WTC11 (cell line): ENCODE measurements at regions not wholly inside any gene's neighbourhood (a gene's known extent, or its start where the extent isn't known, plus 50 kb on each side); places are given as distances from the start of the nearest gene placed in this dataset.

Experiments used
- ATAC-seq: fragments of 200-7000 bp; cut with Tn5 transposase; 2 replicates; pipeline ENCODE4 v1.10.0; 2021; ENCODE audit warnings: mild to moderate bottlenecking, moderate library complexity
- CTCF ChIA-PET: fragments of 300-600 bp; sonication (Branson Sonifier 250); formaldehyde crosslinking; loops from one replicate; lab custom pipeline; 2021; ENCODE audit warnings: antibody characterized with exemption; lab: Charles Lee
- POLR2A ChIA-PET: fragments of 350-600 bp; sonication (Branson Sonifier 250); formaldehyde crosslinking; loops from one replicate; lab custom pipeline; 2021; ENCODE audit warnings: antibody characterized with exemption; lab: Charles Lee
- DNase-seq: peaks from one replicate; pipeline ENCODE4 v3.0.0; 2021; ENCODE audit warnings: low spot score
- H3K27ac Mint-ChIP-seq: 2 replicates; pipeline ENCODE4 v1.8.0; 2021; ENCODE audit warnings: mixed read lengths
- H3K27me3 Mint-ChIP-seq: 2 replicates; pipeline ENCODE4 v1.8.0; 2021; ENCODE audit warnings: low read depth, mild to moderate bottlenecking, moderate library complexity, mixed read lengths
- H3K36me3 Mint-ChIP-seq: 2 replicates; pipeline ENCODE4 v1.8.0; 2021; ENCODE audit warnings: mixed read lengths
- H3K4me1 Mint-ChIP-seq: 2 replicates; pipeline ENCODE4 v1.8.0; 2022; ENCODE audit warnings: mixed read lengths
- H3K4me3 Mint-ChIP-seq: 2 replicates; pipeline ENCODE4 v1.8.0; 2021; ENCODE audit warnings: mild to moderate bottlenecking, moderate library complexity, mixed read lengths
- H3K9me3 Mint-ChIP-seq: 2 replicates; pipeline ENCODE4 v1.8.0; 2021; ENCODE audit warnings: mixed read lengths
- ATF1 ChIP-seq: sonication (generic); formaldehyde crosslinking; IDR thresholded peaks from 2 replicates; pipeline ENCODE4 v1.8.1; 2023; ENCODE audit warnings: mild to moderate bottlenecking, moderate library complexity, missing genetic modification reagents
- CREB1 ChIP-seq: sonication (generic); formaldehyde crosslinking; IDR thresholded peaks from 2 replicates; pipeline ENCODE4 v1.8.0; 2023; ENCODE audit warnings: mild to moderate bottlenecking, missing genetic modification reagents
- ELF4 ChIP-seq: sonication (generic); formaldehyde crosslinking; IDR thresholded peaks from 2 replicates; pipeline ENCODE4 v1.8.1; 2022; ENCODE audit warnings: low read depth, mild to moderate bottlenecking, moderate library complexity, missing genetic modification reagents
- FOXK1 ChIP-seq: sonication (generic); formaldehyde crosslinking; IDR thresholded peaks from 2 replicates; pipeline ENCODE4 v1.8.0; 2022; ENCODE audit warnings: mild to moderate bottlenecking, moderate library complexity, missing genetic modification reagents
- KAT7 ChIP-seq: sonication (generic); formaldehyde crosslinking; IDR thresholded peaks from 2 replicates; pipeline ENCODE4 v1.8.1; 2023; ENCODE audit warnings: missing genetic modification reagents, mild to moderate bottlenecking, borderline replicate concordance
- NR2C2 ChIP-seq: sonication (generic); formaldehyde crosslinking; IDR thresholded peaks from 2 replicates; pipeline ENCODE4 v1.8.0; 2022; ENCODE audit warnings: mild to moderate bottlenecking, missing genetic modification reagents
- SOX15 ChIP-seq: fragments of 250-450 bp; sonication (Bioruptor Pico); IDR thresholded peaks from 2 replicates; pipeline ENCODE4 v1.9.0; 2021; ENCODE audit warnings: mild to moderate bottlenecking
- TCF7 ChIP-seq: sonication (generic); formaldehyde crosslinking; IDR thresholded peaks from 2 replicates; pipeline ENCODE4 v1.8.0; 2022; ENCODE audit warnings: mild to moderate bottlenecking, low read depth, missing genetic modification reagents, moderate library complexity
- TEAD1 ChIP-seq: sonication (generic); formaldehyde crosslinking; IDR thresholded peaks from 2 replicates; pipeline ENCODE4 v1.8.0; 2022; ENCODE audit warnings: mild to moderate bottlenecking, missing genetic modification reagents
- ZBTB21 ChIP-seq: sonication (generic); formaldehyde crosslinking; IDR thresholded peaks from 2 replicates; pipeline ENCODE4 v1.8.1; 2023; ENCODE audit warnings: mild to moderate bottlenecking, missing genetic modification reagents, borderline replicate concordance
- ZNF423 ChIP-seq: fragments of 250-450 bp; sonication (Bioruptor Pico); IDR thresholded peaks from 2 replicates; pipeline ENCODE4 v2.1.2; 2022; ENCODE audit warnings: mild to moderate bottlenecking, moderate library complexity
- TF ChIP-seq, protein P1 (sequence below): sonication (generic); formaldehyde crosslinking; IDR thresholded peaks from 2 replicates; pipeline ENCODE4 v1.8.0; 2022; ENCODE audit warnings: missing genetic modification reagents
- TF ChIP-seq, protein P2 (sequence below): fragments of 250-450 bp; sonication (Bioruptor Pico); IDR thresholded peaks from 2 replicates; pipeline ENCODE4 v2.1.2; 2022; ENCODE audit warnings: mild to moderate bottlenecking, moderate library complexity
- TF ChIP-seq, protein P3 (sequence below): sonication (generic); formaldehyde crosslinking; IDR thresholded peaks from 2 replicates; pipeline ENCODE4 v1.8.0; 2023; ENCODE audit warnings: mild to moderate bottlenecking, missing genetic modification reagents
- TF ChIP-seq, protein P4 (sequence below): sonication (generic); formaldehyde crosslinking; IDR thresholded peaks from 2 replicates; pipeline ENCODE4 v1.8.1; 2023; ENCODE audit warnings: mild to moderate bottlenecking, missing genetic modification reagents
- TF ChIP-seq, protein P5 (sequence below): fragments of 250-450 bp; sonication (Bioruptor Pico); IDR thresholded peaks from 2 replicates; pipeline ENCODE4 v1.9.0; 2021; ENCODE audit warnings: mild to moderate bottlenecking, borderline replicate concordance
- TF ChIP-seq, protein P6 (sequence below): sonication (generic); formaldehyde crosslinking; IDR thresholded peaks from 2 replicates; pipeline ENCODE4 v1.8.0; 2022; ENCODE audit warnings: mild to moderate bottlenecking, missing genetic modification reagents
- TF ChIP-seq, protein P7 (sequence below): sonication (generic); formaldehyde crosslinking; IDR thresholded peaks from 2 replicates; pipeline ENCODE4 v1.8.0; 2022; ENCODE audit warnings: mild to moderate bottlenecking, missing genetic modification reagents
- TF ChIP-seq, protein P8 (sequence below): sonication (generic); formaldehyde crosslinking; IDR thresholded peaks from 2 replicates; pipeline ENCODE4 v1.8.1; 2023; ENCODE audit warnings: mild to moderate bottlenecking, missing genetic modification reagents, moderate library complexity

DNA sequence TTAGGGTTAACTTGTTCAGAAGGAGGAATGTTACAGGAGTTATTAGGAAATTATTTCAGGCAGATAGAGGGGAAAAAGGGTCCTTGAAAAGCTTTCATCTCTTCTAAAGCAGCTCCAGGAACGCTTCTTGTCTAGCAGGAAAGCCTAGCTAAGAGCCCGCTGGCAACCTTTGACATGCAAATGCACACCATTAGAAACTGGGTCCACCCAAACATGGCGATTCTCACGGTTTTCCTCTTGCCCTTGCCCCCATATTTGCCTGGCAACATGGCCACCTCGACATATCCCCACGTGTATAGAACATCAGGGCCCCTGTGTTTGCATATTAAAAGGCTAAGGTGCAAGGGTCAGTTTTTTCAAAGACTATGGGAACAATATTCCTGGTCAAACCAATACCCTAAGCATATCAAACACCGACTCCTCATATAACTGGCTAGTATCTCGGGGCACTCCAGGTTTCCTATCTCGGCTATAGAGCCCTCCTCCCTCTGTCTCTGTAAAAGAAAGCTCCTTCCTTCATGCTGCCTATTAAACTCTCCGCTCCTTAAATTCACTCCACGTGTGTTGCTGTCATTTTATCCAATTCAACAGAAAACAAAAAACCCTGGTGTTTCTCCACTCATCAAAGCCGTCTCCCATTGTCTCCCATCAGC is 268.9 kb upstream of the HSFY2 start:
- DNase-seq: peak; percentile 33
- peaks cover 3% of the 10 kb centered on the region; the same call in 1 of the 2 replicates for H3K27me3 Mint-ChIP-seq
- TF ChIP-seq, protein P1, sequence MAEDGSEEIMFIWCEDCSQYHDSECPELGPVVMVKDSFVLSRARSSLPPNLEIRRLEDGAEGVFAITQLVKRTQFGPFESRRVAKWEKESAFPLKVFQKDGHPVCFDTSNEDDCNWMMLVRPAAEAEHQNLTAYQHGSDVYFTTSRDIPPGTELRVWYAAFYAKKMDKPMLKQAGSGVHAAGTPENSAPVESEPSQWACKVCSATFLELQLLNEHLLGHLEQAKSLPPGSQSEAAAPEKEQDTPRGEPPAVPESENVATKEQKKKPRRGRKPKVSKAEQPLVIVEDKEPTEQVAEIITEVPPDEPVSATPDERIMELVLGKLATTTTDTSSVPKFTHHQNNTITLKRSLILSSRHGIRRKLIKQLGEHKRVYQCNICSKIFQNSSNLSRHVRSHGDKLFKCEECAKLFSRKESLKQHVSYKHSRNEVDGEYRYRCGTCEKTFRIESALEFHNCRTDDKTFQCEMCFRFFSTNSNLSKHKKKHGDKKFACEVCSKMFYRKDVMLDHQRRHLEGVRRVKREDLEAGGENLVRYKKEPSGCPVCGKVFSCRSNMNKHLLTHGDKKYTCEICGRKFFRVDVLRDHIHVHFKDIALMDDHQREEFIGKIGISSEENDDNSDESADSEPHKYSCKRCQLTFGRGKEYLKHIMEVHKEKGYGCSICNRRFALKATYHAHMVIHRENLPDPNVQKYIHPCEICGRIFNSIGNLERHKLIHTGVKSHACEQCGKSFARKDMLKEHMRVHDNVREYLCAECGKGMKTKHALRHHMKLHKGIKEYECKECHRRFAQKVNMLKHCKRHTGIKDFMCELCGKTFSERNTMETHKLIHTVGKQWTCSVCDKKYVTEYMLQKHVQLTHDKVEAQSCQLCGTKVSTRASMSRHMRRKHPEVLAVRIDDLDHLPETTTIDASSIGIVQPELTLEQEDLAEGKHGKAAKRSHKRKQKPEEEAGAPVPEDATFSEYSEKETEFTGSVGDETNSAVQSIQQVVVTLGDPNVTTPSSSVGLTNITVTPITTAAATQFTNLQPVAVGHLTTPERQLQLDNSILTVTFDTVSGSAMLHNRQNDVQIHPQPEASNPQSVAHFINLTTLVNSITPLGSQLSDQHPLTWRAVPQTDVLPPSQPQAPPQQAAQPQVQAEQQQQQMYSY (CRISPR knock-in tag): no peak
- TF ChIP-seq TCF7 (CRISPR knock-in tag): no peak
- TF ChIP-seq, protein P2, sequence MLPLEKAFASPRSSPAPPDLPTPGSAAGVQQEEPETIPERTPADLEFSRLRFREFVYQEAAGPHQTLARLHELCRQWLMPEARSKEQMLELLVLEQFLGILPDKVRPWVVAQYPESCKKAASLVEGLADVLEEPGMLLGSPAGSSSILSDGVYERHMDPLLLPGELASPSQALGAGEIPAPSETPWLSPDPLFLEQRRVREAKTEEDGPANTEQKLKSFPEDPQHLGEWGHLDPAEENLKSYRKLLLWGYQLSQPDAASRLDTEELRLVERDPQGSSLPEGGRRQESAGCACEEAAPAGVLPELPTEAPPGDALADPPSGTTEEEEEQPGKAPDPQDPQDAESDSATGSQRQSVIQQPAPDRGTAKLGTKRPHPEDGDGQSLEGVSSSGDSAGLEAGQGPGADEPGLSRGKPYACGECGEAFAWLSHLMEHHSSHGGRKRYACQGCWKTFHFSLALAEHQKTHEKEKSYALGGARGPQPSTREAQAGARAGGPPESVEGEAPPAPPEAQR: no peak
- TF ChIP-seq, protein P3, sequence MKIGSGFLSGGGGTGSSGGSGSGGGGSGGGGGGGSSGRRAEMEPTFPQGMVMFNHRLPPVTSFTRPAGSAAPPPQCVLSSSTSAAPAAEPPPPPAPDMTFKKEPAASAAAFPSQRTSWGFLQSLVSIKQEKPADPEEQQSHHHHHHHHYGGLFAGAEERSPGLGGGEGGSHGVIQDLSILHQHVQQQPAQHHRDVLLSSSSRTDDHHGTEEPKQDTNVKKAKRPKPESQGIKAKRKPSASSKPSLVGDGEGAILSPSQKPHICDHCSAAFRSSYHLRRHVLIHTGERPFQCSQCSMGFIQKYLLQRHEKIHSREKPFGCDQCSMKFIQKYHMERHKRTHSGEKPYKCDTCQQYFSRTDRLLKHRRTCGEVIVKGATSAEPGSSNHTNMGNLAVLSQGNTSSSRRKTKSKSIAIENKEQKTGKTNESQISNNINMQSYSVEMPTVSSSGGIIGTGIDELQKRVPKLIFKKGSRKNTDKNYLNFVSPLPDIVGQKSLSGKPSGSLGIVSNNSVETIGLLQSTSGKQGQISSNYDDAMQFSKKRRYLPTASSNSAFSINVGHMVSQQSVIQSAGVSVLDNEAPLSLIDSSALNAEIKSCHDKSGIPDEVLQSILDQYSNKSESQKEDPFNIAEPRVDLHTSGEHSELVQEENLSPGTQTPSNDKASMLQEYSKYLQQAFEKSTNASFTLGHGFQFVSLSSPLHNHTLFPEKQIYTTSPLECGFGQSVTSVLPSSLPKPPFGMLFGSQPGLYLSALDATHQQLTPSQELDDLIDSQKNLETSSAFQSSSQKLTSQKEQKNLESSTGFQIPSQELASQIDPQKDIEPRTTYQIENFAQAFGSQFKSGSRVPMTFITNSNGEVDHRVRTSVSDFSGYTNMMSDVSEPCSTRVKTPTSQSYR (CRISPR knock-in tag): no peak
- TF ChIP-seq, protein P4, sequence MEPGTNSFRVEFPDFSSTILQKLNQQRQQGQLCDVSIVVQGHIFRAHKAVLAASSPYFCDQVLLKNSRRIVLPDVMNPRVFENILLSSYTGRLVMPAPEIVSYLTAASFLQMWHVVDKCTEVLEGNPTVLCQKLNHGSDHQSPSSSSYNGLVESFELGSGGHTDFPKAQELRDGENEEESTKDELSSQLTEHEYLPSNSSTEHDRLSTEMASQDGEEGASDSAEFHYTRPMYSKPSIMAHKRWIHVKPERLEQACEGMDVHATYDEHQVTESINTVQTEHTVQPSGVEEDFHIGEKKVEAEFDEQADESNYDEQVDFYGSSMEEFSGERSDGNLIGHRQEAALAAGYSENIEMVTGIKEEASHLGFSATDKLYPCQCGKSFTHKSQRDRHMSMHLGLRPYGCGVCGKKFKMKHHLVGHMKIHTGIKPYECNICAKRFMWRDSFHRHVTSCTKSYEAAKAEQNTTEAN: no peak
- TF ChIP-seq ZBTB21 (CRISPR knock-in tag): no peak
- TF ChIP-seq, protein P5, sequence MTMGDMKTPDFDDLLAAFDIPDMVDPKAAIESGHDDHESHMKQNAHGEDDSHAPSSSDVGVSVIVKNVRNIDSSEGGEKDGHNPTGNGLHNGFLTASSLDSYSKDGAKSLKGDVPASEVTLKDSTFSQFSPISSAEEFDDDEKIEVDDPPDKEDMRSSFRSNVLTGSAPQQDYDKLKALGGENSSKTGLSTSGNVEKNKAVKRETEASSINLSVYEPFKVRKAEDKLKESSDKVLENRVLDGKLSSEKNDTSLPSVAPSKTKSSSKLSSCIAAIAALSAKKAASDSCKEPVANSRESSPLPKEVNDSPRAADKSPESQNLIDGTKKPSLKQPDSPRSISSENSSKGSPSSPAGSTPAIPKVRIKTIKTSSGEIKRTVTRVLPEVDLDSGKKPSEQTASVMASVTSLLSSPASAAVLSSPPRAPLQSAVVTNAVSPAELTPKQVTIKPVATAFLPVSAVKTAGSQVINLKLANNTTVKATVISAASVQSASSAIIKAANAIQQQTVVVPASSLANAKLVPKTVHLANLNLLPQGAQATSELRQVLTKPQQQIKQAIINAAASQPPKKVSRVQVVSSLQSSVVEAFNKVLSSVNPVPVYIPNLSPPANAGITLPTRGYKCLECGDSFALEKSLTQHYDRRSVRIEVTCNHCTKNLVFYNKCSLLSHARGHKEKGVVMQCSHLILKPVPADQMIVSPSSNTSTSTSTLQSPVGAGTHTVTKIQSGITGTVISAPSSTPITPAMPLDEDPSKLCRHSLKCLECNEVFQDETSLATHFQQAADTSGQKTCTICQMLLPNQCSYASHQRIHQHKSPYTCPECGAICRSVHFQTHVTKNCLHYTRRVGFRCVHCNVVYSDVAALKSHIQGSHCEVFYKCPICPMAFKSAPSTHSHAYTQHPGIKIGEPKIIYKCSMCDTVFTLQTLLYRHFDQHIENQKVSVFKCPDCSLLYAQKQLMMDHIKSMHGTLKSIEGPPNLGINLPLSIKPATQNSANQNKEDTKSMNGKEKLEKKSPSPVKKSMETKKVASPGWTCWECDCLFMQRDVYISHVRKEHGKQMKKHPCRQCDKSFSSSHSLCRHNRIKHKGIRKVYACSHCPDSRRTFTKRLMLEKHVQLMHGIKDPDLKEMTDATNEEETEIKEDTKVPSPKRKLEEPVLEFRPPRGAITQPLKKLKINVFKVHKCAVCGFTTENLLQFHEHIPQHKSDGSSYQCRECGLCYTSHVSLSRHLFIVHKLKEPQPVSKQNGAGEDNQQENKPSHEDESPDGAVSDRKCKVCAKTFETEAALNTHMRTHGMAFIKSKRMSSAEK (CRISPR knock-in tag): no peak
- no peak for TF ChIP-seq ATF1 (CRISPR knock-in tag)
- TF ChIP-seq CREB1 (CRISPR knock-in tag): no peak
- TF ChIP-seq, protein P6, sequence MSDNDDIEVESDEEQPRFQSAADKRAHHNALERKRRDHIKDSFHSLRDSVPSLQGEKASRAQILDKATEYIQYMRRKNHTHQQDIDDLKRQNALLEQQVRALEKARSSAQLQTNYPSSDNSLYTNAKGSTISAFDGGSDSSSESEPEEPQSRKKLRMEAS (CRISPR knock-in tag): no peak
- TF ChIP-seq FOXK1 (CRISPR knock-in tag): no peak
- TF ChIP-seq, protein P7, sequence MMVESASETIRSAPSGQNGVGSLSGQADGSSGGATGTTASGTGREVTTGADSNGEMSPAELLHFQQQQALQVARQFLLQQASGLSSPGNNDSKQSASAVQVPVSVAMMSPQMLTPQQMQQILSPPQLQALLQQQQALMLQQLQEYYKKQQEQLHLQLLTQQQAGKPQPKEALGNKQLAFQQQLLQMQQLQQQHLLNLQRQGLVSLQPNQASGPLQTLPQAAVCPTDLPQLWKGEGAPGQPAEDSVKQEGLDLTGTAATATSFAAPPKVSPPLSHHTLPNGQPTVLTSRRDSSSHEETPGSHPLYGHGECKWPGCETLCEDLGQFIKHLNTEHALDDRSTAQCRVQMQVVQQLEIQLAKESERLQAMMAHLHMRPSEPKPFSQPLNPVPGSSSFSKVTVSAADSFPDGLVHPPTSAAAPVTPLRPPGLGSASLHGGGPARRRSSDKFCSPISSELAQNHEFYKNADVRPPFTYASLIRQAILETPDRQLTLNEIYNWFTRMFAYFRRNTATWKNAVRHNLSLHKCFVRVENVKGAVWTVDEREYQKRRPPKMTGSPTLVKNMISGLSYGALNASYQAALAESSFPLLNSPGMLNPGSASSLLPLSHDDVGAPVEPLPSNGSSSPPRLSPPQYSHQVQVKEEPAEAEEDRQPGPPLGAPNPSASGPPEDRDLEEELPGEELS (CRISPR knock-in tag): no peak
- TF ChIP-seq SOX15 (CRISPR knock-in tag): no peak
- TF ChIP-seq NR2C2 (CRISPR knock-in tag): no peak
- TF ChIP-seq TEAD1 (CRISPR knock-in tag): no peak
- TF ChIP-seq ZNF423 (CRISPR knock-in tag): no peak
- TF ChIP-seq ELF4 (CRISPR knock-in tag): no peak
- TF ChIP-seq, protein P8, sequence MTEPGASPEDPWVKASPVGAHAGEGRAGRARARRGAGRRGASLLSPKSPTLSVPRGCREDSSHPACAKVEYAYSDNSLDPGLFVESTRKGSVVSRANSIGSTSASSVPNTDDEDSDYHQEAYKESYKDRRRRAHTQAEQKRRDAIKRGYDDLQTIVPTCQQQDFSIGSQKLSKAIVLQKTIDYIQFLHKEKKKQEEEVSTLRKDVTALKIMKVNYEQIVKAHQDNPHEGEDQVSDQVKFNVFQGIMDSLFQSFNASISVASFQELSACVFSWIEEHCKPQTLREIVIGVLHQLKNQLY: no peak
- TF ChIP-seq KAT7 (CRISPR knock-in tag): no peak
- H3K4me3 Mint-ChIP-seq: peak overlapping the region; percentile 75
- peak overlapping the region; percentile 95 for H3K27ac Mint-ChIP-seq
- H3K9me3 Mint-ChIP-seq: peaks cover 6% of the 10 kb centered on the region
- H3K36me3 Mint-ChIP-seq: peaks cover 34% of the 10 kb centered on the region
- ATAC-seq: peak; percentile 63
- CTCF ChIA-PET: interaction anchor here (1.9 kb wide), 1 partner anchor 35 kb away, joined by 5 read pairs; no protein-coding TSS in a partner anchor
- POLR2A ChIA-PET: interaction anchor here (1.0 to 3.0 kb wide), 2 partner anchors 34 to 37 kb away, joined by 3 to 13 read pairs; no protein-coding TSS in a partner anchor
- peaks cover 48% of the 10 kb centered on the region for H3K4me1 Mint-ChIP-seq
